Suprapubic skin (tissue), 4 donors: ENCODE measurements at regions not wholly inside any gene's neighbourhood (a gene's known extent, or its start where the extent isn't known, plus 50 kb on each side); places are given as distances from the start of the nearest gene placed in this dataset.

Source experiments
- EP300 ChIP-seq: sonication (generic); formaldehyde crosslinking; IDR thresholded peaks from one replicate; pipeline ENCODE4 v1.6.1; 2017; ENCODE audit warnings: antibody characterized with exemption
- POLR2AphosphoS5 ChIP-seq, 3 donors: sonication (generic); formaldehyde crosslinking; IDR thresholded peaks; one replicate each; pipeline ENCODE4 v1.6.1; 2017; ENCODE audit warnings: antibody characterized with exemption in 3 of 3
- TF ChIP-seq, protein P1 (sequence below), 2 donors: fragments of 200-600 bp in 1 of 2; fragments of 450-650 bp in 1 of 2; sonication (generic) in 1 of 2; IDR thresholded peaks; one replicate each; pipeline ENCODE4 v1.5.1; 2016 to 2019; ENCODE audit warnings: antibody characterized with exemption in 2 of 2, mild to moderate bottlenecking in 1 of 2, moderate library complexity in 1 of 2

DNA sequence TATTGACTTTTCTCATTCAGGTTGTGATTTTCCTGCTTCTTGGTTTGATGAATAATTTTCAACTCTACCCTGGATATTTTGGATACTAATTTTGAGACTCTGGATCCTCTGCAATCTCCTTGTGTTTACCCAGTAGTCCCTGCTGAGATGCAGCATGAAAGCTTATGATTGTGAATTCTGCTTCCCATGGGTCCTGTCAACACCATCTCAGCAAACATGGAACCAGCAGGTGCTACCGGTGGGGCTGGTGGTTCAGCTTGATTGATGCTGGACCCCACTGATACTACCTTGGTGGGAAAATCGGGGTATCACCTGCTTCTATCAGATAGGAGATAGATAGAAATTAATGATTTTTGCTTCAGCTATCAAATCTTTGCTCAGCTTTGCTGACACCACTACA, 81.1 kb downstream of the SOWAHC start:
- TF ChIP-seq, protein P1, sequence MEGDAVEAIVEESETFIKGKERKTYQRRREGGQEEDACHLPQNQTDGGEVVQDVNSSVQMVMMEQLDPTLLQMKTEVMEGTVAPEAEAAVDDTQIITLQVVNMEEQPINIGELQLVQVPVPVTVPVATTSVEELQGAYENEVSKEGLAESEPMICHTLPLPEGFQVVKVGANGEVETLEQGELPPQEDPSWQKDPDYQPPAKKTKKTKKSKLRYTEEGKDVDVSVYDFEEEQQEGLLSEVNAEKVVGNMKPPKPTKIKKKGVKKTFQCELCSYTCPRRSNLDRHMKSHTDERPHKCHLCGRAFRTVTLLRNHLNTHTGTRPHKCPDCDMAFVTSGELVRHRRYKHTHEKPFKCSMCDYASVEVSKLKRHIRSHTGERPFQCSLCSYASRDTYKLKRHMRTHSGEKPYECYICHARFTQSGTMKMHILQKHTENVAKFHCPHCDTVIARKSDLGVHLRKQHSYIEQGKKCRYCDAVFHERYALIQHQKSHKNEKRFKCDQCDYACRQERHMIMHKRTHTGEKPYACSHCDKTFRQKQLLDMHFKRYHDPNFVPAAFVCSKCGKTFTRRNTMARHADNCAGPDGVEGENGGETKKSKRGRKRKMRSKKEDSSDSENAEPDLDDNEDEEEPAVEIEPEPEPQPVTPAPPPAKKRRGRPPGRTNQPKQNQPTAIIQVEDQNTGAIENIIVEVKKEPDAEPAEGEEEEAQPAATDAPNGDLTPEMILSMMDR (IDR thresholded peaks at IDR 0.05) = no peak
- no peak for TF ChIP-seq EP300
- no peak for TF ChIP-seq POLR2AphosphoS5 (IDR thresholded peaks at IDR 0.05)
